ENCODE measurements at regions not wholly inside any gene's neighbourhood (a gene's known extent, or its start where the extent isn't known, plus 50 kb on each side); places are given as distances from the start of the nearest gene placed in this dataset.

- no peak for TF ChIP-seq POLR2A (IDR thresholded peaks at IDR 0.05)
- TF ChIP-seq, protein P1, sequence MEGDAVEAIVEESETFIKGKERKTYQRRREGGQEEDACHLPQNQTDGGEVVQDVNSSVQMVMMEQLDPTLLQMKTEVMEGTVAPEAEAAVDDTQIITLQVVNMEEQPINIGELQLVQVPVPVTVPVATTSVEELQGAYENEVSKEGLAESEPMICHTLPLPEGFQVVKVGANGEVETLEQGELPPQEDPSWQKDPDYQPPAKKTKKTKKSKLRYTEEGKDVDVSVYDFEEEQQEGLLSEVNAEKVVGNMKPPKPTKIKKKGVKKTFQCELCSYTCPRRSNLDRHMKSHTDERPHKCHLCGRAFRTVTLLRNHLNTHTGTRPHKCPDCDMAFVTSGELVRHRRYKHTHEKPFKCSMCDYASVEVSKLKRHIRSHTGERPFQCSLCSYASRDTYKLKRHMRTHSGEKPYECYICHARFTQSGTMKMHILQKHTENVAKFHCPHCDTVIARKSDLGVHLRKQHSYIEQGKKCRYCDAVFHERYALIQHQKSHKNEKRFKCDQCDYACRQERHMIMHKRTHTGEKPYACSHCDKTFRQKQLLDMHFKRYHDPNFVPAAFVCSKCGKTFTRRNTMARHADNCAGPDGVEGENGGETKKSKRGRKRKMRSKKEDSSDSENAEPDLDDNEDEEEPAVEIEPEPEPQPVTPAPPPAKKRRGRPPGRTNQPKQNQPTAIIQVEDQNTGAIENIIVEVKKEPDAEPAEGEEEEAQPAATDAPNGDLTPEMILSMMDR (IDR thresholded peaks at IDR 0.05 in 4 of 5, conservative IDR thresholded peaks at IDR 0.05 in 1 of 5), result peak in 2 of 5 experiments; percentile 12 to 42
These were observed 115.3 kb upstream of the WDR11 start for GRCh38 chr10:120735773-120736371.

Measured in gastrocnemius medialis (tissue), 4 donors.